ENCODE measurements at regions not wholly inside any gene's neighbourhood (a gene's known extent, or its start where the extent isn't known, plus 50 kb on each side); places are given as distances from the start of the nearest gene placed in this dataset.

GRCh38 chr12:76639646-76640045 lies 80.1 kb upstream of the OSBPL8 start:
- no peak for TF ChIP-seq CTCF (IDR thresholded peaks at IDR 0.05 in 8 of 11, conservative IDR thresholded peaks at IDR 0.05 in 3 of 11)
- no peak for TF ChIP-seq POLR2AphosphoS5 (IDR thresholded peaks at IDR 0.05)
- no peak for TF ChIP-seq POLR2A (IDR thresholded peaks at IDR 0.05)

All from spleen (tissue), 7 donors.